Left ventricle myocardium inferior (tissue), 1 donor: ENCODE measurements at regions not wholly inside any gene's neighbourhood (a gene's known extent, or its start where the extent isn't known, plus 50 kb on each side); places are given as distances from the start of the nearest gene placed in this dataset.

ENCODE experiments used
- DNase-seq: peaks from one replicate; pipeline ENCODE4 v3.0.0-alpha.2; 2020
- H3K27ac ChIP-seq: fragments of 200-600 bp; replicated peaks from 2 replicates; pipeline ENCODE4 v1.8.0; 2021
- H3K27me3 ChIP-seq: fragments of 200-600 bp; 2 replicates; pipeline ENCODE4 v1.8.0; 2021; ENCODE audit warnings: low read depth
- H3K36me3 ChIP-seq: fragments of 200-600 bp; 2 replicates; pipeline ENCODE4 v1.8.0; 2021
- H3K4me1 ChIP-seq: fragments of 200-600 bp; 2 replicates; pipeline ENCODE4 v1.8.0; 2021
- H3K4me3 ChIP-seq: fragments of 200-600 bp; 2 replicates; pipeline ENCODE4 v1.8.0; 2021; ENCODE audit warnings: mild to moderate bottlenecking, moderate library complexity
- H3K9me3 ChIP-seq: fragments of 200-600 bp; replicated peaks from 2 replicates; pipeline ENCODE4 v1.8.0; 2021
- CTCF ChIP-seq: fragments of 200-600 bp; IDR thresholded peaks from 2 replicates; pipeline ENCODE4 v1.8.0; 2021; ENCODE audit warnings: antibody characterized with exemption, mild to moderate bottlenecking, borderline replicate concordance
- intact Hi-C: fragments of 100-400 bp; cut with micrococcal nuclease; formaldehyde crosslinking; loops from one replicate; pipeline ENCODE4 v1.11.0; 2022
- donor health status: DM: no; HTN: yes; CAD: no; lungs with severe emphysema.

GRCh38 chr16:80197741-80198201, 343.0 kb upstream of the DYNLRB2 start:
- Histone ChIP-seq H3K27me3 (peaks cover 11% of the 10 kb centered on the region), H3K9me3 (no peaks in the 10 kb centered on the region), H3K27ac (no peak overlapping the region), H3K4me1 (no peaks in the 10 kb centered on the region), H3K4me3 (no peak overlapping the region), H3K36me3 (no peaks in the 10 kb centered on the region)
- no peak for DNase-seq
- TF ChIP-seq CTCF = no peak
- intact Hi-C loops = no loop called here

- intact Hi-C loops = no loop called here
- H3K9me3 ChIP-seq = no peaks in the 10 kb centered on the region
- peaks cover 9% of the 10 kb centered on the region for H3K27me3 ChIP-seq
- no peak for TF ChIP-seq CTCF
- DNase-seq = no peak
- no peaks in the 10 kb centered on the region for H3K4me1 ChIP-seq
- H3K27ac ChIP-seq = no peak overlapping the region
- H3K4me3 ChIP-seq = no peak overlapping the region
- H3K36me3 ChIP-seq = no peaks in the 10 kb centered on the region
Measured at GRCh38 chr16:80191928-80192327, 348.9 kb upstream of the DYNLRB2 start.

- no peaks in the 10 kb centered on the region for H3K9me3 ChIP-seq
- no peak overlapping the region for H3K4me3 ChIP-seq
- no peak for DNase-seq
- no peaks in the 10 kb centered on the region for H3K4me1 ChIP-seq
- intact Hi-C loops = no loop called here
- no peak for TF ChIP-seq CTCF
- no peaks in the 10 kb centered on the region for H3K36me3 ChIP-seq
- H3K27me3 ChIP-seq = peaks cover 6% of the 10 kb centered on the region
- H3K27ac ChIP-seq = no peak overlapping the region
Measured at GRCh38 chr16:80189476-80190175, 351.2 kb upstream of the DYNLRB2 start.

GRCh38 chr16:80176114-80176513, 364.7 kb upstream of the DYNLRB2 start:
- no peak overlapping the region for H3K27ac ChIP-seq
- intact Hi-C loops = loop anchor here (10.0 kb wide), 1 partner anchor 61 kb away; no protein-coding TSS in a partner anchor
- peaks cover 1% of the 10 kb centered on the region for H3K9me3 ChIP-seq
- no peak for DNase-seq
- no peak for TF ChIP-seq CTCF
- no peaks in the 10 kb centered on the region for H3K36me3 ChIP-seq
- H3K4me1 ChIP-seq = no peaks in the 10 kb centered on the region
- peaks cover 10% of the 10 kb centered on the region for H3K27me3 ChIP-seq
- H3K4me3 ChIP-seq = no peak overlapping the region

GRCh38 chr16:80175011-80175410, 365.8 kb upstream of the DYNLRB2 start:
- H3K4me3 ChIP-seq = no peak overlapping the region
- intact Hi-C loops = loop anchor here (10.0 kb wide), 1 partner anchor 60 kb away; no protein-coding TSS in a partner anchor
- H3K9me3 ChIP-seq = no peaks in the 10 kb centered on the region
- TF ChIP-seq CTCF = no peak
- no peaks in the 10 kb centered on the region for H3K4me1 ChIP-seq
- DNase-seq = no peak
- H3K27ac ChIP-seq = no peak overlapping the region
- peaks cover 10% of the 10 kb centered on the region for H3K27me3 ChIP-seq
- no peaks in the 10 kb centered on the region for H3K36me3 ChIP-seq
